Right lobe of liver (tissue), 4 donors: ENCODE measurements at regions not wholly inside any gene's neighbourhood (a gene's known extent, or its start where the extent isn't known, plus 50 kb on each side); places are given as distances from the start of the nearest gene placed in this dataset.

Source experiments
- POLR2A ChIP-seq: fragments of 450-650 bp; IDR thresholded peaks from one replicate; pipeline ENCODE4 v1.6.1; 2017; ENCODE audit warnings: antibody characterized with exemption, mild to moderate bottlenecking
- TF ChIP-seq, protein P1 (sequence below), 4 donors: fragments of 200-600 bp in 3 of 4; fragments of 450-650 bp in 1 of 4; IDR thresholded peaks; one replicate each; pipeline versions ENCODE4 v1.5.1 to v1.8.0; 2016 to 2022; ENCODE audit warnings: antibody characterized with exemption in 4 of 4, mild to moderate bottlenecking in 2 of 4
- donor health status: DM: no; HTN: no; CAD: no.
- donor health status: DM: no; HTN: no; CAD: no.
- donor health status: DM: no; HTN: yes; CAD: no.

DNA sequence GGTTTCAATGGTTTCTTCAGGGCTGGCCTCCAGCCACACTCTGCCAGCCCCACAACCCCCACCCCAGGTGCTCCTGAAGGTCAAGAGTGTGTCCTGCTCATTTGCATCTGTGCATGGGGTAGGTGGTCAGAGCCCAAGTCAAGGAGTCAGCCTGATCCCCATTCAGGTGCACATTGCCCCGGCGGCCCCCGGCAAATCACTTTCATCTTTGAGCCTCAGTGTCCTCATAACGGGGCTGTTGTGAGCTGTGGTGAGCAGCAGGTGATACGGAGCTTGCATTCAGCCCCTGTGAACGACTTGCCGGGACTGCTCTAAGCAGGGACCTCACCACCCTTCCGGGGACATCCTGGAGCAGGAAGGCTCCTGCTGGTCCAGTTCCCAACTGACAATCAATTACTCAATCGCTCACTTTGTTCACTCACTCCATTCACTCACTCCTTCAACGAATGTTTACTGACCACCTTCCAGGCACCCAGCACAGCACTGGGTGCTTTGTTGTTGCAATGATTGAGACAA is 93.2 kb upstream of the CPEB4 start:
- TF ChIP-seq POLR2A, result no peak
- TF ChIP-seq, protein P1, sequence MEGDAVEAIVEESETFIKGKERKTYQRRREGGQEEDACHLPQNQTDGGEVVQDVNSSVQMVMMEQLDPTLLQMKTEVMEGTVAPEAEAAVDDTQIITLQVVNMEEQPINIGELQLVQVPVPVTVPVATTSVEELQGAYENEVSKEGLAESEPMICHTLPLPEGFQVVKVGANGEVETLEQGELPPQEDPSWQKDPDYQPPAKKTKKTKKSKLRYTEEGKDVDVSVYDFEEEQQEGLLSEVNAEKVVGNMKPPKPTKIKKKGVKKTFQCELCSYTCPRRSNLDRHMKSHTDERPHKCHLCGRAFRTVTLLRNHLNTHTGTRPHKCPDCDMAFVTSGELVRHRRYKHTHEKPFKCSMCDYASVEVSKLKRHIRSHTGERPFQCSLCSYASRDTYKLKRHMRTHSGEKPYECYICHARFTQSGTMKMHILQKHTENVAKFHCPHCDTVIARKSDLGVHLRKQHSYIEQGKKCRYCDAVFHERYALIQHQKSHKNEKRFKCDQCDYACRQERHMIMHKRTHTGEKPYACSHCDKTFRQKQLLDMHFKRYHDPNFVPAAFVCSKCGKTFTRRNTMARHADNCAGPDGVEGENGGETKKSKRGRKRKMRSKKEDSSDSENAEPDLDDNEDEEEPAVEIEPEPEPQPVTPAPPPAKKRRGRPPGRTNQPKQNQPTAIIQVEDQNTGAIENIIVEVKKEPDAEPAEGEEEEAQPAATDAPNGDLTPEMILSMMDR (IDR thresholded peaks at IDR 0.05), result no peak
